Activated naive CD4-positive, alpha-beta T cell treated with anti-CD3 and anti-CD28 coated beads, Interleukin-2, amount 50 U/mL, for 72 hours (primary cell): ENCODE measurements at regions not wholly inside any gene's neighbourhood (a gene's known extent, or its start where the extent isn't known, plus 50 kb on each side); places are given as distances from the start of the nearest gene placed in this dataset.

Source experiments
- ATAC-seq, 2 donors: fragments of 150-1000 bp; cut with Tn5 transposase; 2 replicates each; pipeline ENCODE4 v1.10.0; 2021; ENCODE audit warnings: mild to moderate bottlenecking in 2 of 2, moderate library complexity in 2 of 2
- DNase-seq, 2 donors: peaks; one replicate each; pipeline ENCODE4 v3.0.0; 2021 to 2022; ENCODE audit warnings: low spot score in 2 of 2
- H3K27ac Mint-ChIP-seq, 2 donors: one replicate each; pipeline ENCODE4 v1.8.0; 2022; ENCODE audit warnings: mild to moderate bottlenecking in 2 of 2, mixed read lengths in 2 of 2
- H3K36me3 Mint-ChIP-seq, 2 donors: one replicate each; pipeline ENCODE4 v1.8.0; 2022; ENCODE audit warnings: mixed read lengths in 2 of 2
- H3K9me3 Mint-ChIP-seq, 2 donors: one replicate each; pipeline ENCODE4 v1.8.0; 2022; ENCODE audit warnings: mixed read lengths in 2 of 2

DNA sequence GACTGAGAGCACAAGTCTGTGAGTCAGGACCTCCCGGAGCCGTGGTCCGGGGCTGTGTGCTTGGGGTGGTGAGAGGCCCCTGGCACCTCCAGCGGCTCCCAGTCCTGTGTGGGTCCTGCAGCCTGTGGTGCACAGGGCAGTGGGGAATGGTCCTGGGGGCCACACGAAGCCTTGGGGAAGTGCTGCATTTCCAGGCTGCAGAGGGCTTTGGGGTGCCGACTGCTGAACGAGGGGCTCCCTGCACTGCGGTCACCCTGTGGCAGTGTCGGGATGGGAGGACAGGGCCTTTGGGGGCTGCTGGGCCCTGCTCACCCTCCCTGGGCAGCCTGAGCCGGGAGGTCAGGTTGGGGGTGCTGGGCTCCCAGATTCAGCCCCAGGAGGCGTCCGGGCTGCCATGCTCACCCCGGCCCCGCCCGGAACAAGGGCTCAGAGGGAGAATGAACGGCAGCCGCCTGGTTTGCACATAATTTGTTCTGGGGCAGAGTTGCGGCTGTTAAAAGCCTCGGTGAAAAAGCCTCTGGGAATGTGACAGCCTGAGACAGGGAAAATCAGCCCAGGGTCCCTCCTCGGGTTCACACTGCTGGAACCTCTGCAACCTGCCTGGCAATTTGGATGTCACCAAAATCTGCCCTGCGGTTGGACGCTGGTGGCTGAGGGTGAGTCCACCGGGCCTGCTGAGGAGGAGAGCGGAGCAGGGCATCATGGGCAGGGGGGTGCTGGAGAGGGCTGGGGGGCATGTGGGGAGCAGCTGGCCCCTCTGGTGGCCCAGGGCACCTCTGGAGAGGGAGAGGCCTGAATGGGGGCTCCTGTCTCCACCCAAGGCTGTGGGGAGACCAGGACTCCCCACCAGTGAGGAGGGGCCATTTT lies 109.2 kb downstream of the KIF26A start:
- DNase-seq (no peak), ATAC-seq (no peak)
- no peak overlapping the region for H3K27ac Mint-ChIP-seq
- peaks cover 0 to 8% of the 10 kb centered on the region in 2 donors for H3K36me3 Mint-ChIP-seq
- peaks cover 0 to 6% of the 10 kb centered on the region in 2 donors for H3K9me3 Mint-ChIP-seq

DNA sequence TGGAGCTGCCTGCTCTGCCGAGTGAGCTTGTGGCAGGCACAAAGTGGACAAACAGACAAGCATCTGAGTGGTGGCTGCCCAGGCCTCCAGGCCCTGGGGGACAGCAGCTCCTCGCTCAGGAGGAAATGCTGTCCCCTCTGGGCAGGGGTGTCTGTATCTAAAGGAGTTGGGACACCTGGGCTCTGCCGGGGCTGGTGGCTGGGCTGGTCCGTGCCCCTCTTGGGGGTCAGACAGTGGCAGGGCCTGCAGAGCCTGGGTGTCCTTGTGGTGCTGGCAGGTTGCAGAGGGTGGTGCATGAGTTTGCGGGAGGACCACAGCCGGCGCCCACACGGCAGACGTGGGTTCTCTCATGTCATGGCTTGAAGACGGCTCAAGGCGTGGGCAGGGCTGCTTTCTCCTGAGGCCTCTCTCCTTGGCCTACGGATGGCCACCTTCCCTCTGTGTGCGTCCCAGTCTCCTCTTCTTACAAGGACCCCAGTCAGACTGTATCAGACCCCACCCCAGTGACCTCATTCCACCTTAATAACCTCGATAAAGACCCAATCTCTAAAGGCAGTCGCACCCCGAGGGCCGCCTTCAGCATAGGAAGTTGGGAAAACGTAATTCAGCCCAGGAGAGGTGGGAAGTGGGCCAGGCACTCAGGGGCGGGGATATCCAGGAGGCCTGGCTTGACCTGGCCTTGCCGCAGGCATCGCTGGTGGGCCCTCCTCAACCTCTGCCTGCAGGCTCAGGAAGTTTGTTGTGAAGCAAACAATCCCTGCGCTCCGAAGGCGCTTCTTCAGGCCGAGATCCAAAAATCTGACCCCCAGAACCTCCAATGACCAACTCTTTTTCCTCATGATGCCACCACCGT lies 110.0 kb downstream of the KIF26A start:
- ATAC-seq: no peak
- no peak for DNase-seq
- Mint-ChIP-seq H3K27ac (no peak overlapping the region), H3K9me3 (peaks cover 0 to 6% of the 10 kb centered on the region in 2 donors), H3K36me3 (peaks cover 0 to 8% of the 10 kb centered on the region in 2 donors)

DNA sequence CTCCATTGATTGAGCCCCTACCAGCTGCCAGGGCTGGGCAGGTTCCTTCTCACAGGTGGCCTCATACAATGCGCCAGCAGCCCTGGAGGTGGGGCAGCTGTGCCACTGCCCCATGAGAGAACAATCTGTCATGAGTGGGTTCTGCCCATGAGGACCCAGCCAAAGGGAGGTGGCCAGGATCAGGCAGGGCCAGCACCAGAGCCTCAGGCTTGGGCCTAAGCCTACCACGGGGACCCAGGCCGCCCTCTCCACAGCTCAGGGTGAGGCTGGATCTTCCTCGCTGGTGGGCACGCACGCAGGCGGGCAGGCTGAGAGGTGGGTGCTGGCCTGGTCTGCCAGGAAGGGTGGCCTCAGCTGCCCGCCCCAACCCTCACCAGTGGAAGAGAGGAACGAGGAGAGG lies 110.7 kb downstream of the KIF26A start:
- Mint-ChIP-seq H3K27ac (no peak overlapping the region), H3K9me3 (peaks cover 0 to 6% of the 10 kb centered on the region in 2 donors), H3K36me3 (peaks cover 0 to 8% of the 10 kb centered on the region in 2 donors)
- DNase-seq (no peak), ATAC-seq (no peak)

DNA sequence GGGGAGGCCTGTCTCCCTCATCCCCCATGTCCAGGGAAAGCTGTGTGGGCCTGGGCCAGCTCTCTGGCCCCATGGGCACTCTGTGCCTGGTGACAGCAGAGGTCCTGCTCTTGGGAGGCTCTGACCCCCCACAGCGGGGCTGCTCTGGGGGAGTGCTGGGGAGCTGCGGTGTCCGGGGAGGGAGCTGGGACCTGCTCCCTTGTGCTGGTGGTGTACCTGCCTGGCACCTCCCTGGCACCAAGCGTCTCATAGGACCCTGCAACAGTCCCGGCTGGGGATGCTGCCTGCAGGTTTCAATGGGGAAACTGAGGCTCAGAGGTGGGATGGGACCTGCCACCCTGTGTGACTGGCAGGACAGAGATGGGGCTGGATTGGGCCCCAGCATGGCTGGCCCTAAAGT lies 111.3 kb downstream of the KIF26A start:
- no peak for ATAC-seq

DNA sequence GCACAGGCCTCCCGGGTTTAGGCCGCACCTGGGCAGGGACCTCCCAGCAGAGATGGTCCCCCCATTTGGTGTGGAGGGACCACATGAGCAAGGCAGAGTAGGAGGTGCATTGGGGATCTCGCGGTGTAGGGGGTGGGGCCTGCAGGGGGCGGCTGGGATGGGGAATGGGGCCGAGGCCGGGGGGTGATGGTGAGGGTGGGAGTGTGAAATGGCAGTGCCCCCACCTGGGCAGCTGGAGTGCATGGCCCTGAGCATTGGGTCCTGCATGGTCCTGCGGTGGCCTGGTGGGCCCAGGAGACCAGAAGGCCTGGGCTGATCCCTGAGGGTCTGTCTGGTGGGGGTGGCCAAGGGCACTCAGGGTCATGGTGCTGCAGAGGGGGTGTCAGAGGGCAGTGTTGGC lies 111.8 kb downstream of the KIF26A start:
- Mint-ChIP-seq H3K36me3 (peaks cover 0 to 8% of the 10 kb centered on the region in 2 donors), H3K9me3 (peaks cover 0 to 6% of the 10 kb centered on the region in 2 donors), H3K27ac (no peak overlapping the region)
- DNase-seq (no peak), ATAC-seq (no peak)

More for the DNA sequence above, 111.3 kb downstream of the KIF26A start:
- peaks cover 0 to 8% of the 10 kb centered on the region in 2 donors for H3K36me3 Mint-ChIP-seq
- peak overlapping the region in 1 of 2 donors; percentile 72 for H3K27ac Mint-ChIP-seq
- no peak for DNase-seq
- H3K9me3 Mint-ChIP-seq: peaks cover 0 to 6% of the 10 kb centered on the region in 2 donors

DNA sequence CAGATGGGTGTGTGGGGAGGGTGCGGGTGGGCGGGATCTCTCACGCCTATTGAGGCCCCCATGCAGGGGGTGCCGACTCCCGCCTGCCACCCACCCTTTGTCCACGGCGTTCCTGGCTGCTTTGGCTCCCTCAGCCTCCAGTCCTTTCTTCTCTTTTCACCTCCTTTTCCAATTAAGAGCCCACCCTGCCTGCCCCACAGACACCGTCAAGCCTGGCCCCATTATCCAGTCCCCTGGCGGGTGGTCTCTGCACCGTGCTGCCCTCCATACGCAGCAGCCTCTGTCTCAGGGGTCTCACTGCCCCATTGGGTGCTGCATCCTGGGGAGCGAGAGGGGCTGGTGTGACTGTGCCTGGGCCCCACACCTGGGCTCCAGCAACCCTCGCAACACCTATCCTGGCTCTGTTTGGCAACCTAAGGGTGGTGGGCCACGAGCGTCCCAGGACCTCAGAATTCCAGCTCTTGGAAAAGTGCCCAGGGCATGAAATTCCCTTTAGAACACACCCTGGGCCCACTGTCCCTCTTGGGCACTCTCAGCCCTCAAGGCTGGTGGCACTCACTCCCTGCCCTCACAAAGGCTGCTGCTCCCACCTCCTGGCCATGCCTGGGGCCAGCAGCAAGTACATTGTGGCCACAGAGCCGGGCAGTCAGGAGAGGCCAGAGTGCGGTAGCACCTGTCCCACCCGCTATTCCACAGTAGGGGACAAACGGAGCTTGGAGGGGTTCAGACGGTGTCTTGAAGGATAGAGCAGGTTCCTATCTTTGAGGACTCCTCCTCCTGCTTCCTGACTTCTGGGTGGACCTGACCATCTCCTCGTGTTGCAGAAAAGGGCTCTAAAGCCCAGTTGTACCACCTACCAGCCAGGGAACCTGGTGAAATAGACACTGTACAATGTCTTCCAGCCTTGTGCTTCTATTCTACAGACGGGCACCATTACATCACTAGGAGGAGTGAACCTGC lies 114.1 kb downstream of the KIF26A start:
- Mint-ChIP-seq H3K27ac (no peak overlapping the region), H3K36me3 (peaks cover 0 to 8% of the 10 kb centered on the region in 2 donors), H3K9me3 (peaks cover 0 to 6% of the 10 kb centered on the region in 2 donors)
- no peak for DNase-seq
- ATAC-seq: no peak

DNA sequence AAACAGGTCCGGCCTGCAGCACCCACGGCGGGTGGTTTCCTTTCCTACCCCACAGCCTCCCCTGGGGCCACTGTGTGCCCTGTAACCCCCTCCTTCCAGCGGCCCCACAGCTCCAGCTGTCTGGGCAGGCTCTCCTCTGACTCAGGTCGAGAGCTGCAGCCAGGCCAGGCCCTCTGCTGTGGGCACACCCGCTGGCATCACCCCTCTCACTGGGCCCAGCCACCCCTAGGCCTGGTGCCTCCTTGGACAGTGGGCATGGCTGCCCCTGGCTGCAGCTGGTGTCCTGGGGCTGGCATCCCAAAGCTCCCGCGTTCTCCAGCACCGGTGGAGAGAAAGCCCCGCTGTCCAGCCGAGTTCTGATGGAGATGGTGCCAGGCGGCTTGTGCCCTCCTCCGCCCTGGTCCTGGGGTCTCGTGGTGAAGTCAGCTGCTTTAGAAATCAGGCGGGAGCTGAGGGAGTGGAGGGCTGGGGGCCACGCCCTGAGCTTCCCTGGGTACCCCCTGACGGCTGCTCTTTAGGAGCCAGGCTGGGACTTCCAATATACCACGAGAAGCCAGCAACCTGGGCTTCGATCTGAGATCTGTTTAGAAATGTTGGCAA lies 114.9 kb downstream of the KIF26A start:
- peaks cover 0 to 8% of the 10 kb centered on the region in 2 donors for H3K36me3 Mint-ChIP-seq
- H3K27ac Mint-ChIP-seq: no peak overlapping the region
- H3K9me3 Mint-ChIP-seq: peaks cover 0 to 6% of the 10 kb centered on the region in 2 donors
- DNase-seq (no peak), ATAC-seq (no peak)

DNA sequence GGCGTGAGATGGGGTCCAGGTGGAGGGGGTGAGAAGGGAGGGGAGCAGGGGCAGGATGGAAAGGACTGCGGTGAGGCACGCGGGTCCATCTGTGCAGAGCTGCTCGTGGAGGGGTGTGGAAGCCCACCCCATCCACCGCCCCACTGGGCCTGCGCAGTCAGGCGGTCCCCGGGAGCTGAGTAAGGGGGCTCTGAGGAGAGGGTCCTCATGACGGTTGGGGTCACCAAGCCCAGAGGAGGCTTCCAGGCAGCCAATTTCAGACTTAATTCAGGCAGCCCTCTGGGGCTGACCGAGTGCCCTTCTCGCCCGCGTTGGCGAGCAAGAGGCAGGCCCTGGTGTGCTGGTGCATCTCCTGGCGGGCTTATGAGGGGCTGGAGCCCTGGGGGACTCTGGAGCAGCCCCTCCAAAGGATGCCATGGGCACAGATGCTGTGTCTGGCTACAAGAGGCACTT lies 115.5 kb downstream of the KIF26A start:
- peaks cover 0 to 6% of the 10 kb centered on the region in 2 donors for H3K9me3 Mint-ChIP-seq
- no peak for ATAC-seq
- no peak overlapping the region for H3K27ac Mint-ChIP-seq
- no peak for DNase-seq
- peaks cover 0 to 8% of the 10 kb centered on the region in 2 donors for H3K36me3 Mint-ChIP-seq

DNA sequence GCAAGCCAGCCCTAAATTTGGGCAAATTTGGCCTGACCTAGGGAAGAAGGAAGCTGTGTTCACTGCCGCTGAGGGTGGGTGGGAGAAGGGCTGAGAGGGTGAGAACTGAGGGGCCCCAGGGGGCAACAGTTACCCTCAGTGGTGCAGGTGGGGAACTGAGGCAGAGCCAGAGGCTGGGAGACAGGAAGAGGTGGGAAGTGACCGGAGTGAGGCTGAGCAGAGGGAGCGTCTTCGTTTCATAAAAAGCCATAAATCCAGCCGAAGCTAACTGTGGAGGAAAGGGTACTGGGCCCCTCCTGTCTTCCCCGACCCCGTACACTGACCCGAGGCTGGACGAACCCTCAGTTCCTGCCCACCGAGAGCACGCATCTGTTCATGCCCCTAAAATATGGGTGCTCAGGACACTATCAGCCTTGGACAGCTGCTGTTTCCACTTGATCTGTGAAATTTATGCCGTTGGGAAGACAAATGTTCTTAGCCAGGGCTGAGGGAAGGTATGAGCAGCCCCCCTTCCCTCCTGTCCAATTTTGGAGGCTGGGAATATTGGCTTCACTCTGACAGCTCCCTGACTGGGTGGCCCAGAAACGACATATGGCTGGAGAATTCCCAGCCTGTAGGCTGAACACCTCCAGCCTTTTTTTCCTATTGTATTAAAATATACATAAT lies 116.5 kb downstream of the KIF26A start:
- Mint-ChIP-seq H3K27ac (no peak overlapping the region), H3K36me3 (peaks cover 0 to 8% of the 10 kb centered on the region in 2 donors), H3K9me3 (peaks cover 0 to 6% of the 10 kb centered on the region in 2 donors)
- no peak for DNase-seq
- no peak for ATAC-seq

DNA sequence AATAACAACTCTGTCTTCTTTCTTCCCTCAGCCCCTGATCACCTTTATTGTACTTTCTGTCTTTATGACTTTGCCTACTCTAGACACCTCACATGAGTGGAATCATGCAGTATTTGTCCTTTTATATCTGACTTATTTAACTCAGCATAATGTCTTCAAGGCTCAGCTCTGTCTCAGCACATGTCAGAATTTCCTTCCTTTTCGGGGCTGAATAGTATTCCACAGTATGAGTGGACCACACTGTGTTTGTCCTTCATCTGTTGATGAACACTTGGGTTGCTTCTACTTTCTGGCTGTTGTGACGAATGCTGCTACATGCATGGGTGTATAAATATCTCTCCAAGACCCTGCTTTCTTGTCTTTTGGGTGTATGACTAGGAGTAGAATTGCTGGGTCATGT lies 117.6 kb downstream of the KIF26A start:
- ATAC-seq (no peak), DNase-seq (no peak)
- Mint-ChIP-seq H3K27ac (no peak overlapping the region), H3K36me3 (peaks cover 0 to 8% of the 10 kb centered on the region in 2 donors), H3K9me3 (peaks cover 3 to 11% of the 10 kb centered on the region in 2 donors)

DNA sequence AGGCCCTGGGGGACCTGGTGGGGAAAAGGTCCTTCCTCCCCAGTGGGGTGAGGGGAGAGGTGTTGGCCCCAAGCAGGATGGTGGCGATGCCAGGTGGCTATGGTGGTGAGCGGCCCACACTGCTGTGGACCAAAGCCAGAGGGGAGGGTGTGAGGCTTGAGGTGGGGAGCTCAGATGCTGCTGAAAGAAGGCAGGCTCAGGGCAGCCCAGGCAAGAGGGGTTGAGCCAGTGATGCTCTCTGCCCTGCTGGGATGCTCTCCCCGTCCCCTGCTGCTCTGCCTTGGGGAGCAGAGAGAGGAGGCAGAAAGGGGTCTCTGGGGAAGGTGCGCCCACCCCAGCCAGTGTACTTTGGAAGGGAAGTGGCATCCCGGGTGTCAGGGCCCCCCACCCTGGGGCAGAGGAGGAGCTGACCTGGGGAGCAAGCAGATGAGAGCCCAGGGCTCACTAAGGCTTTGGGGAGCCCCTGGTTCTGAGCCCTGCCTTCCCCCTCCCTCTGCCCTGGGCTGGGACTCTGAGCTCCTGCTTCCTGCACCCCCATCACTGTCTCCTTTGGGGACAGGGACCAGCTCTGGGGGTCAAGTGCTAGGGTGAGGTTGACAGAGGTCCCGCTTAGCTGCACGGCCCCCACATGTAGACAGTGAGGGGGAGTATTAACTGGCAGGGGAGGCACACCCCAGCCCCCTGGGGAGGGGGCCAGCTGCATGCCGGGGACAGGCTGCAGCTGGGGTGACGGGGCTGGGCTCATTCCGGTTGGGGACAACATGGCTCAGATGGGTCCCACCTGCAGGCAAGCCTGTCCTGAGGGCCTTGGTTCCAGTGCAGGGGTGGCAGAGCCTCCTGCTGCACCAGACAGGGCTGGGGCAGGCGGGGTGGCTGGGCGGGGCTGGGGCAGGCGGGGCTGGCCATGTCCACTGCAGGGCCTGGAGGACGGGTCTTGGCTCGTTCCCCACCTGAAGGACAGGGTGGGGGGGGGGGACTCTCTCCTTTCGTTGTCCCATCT lies 124.4 kb downstream of the KIF26A start:
- DNase-seq (peak in 1 of 2 donors; percentile 11), ATAC-seq (no peak)
- Mint-ChIP-seq H3K9me3 (peaks cover 5 to 8% of the 10 kb centered on the region in 2 donors), H3K27ac (peak overlapping the region in 1 of 2 donors; percentile 26), H3K36me3 (no peaks in the 10 kb centered on the region)

DNA sequence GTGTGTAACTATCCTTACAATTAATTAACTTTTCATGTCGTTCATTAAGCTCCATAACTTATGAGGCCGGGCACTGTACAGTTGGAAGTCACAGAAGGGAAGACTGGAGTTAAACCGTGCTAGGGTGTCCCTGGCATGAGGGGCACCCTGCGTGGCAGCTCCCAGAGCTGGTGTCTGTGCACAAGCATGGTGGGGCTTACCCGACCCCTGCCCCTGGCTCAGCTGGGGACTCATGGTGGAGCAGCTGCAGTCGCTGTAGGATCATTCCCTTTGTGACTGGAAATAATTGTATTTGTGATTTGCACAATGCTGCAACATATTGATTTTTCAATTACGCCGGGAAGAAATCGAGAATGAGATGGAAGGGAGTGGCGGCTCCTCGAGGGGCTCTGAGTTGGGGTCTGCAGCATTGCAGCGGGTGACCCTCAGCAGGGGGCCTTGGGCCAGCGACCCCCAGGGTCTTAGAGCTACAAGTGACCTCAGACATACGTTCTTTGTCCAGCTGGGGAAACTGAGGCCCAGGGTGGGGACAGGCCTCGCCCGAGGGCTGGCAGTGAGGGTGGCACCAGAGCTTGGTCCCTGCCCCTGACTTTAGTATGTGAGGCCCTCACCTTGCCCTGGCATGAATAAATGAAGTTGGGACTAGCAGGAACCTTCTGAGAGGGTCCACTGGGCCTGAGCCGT lies 125.4 kb downstream of the KIF26A start:
- peak overlapping the region in 1 of 2 donors; percentile 65 for H3K27ac Mint-ChIP-seq
- H3K36me3 Mint-ChIP-seq: no peaks in the 10 kb centered on the region
- ATAC-seq (no peak), DNase-seq (peak in 1 of 2 donors; percentile 35)
- H3K9me3 Mint-ChIP-seq: peaks cover 5 to 8% of the 10 kb centered on the region in 2 donors

DNA sequence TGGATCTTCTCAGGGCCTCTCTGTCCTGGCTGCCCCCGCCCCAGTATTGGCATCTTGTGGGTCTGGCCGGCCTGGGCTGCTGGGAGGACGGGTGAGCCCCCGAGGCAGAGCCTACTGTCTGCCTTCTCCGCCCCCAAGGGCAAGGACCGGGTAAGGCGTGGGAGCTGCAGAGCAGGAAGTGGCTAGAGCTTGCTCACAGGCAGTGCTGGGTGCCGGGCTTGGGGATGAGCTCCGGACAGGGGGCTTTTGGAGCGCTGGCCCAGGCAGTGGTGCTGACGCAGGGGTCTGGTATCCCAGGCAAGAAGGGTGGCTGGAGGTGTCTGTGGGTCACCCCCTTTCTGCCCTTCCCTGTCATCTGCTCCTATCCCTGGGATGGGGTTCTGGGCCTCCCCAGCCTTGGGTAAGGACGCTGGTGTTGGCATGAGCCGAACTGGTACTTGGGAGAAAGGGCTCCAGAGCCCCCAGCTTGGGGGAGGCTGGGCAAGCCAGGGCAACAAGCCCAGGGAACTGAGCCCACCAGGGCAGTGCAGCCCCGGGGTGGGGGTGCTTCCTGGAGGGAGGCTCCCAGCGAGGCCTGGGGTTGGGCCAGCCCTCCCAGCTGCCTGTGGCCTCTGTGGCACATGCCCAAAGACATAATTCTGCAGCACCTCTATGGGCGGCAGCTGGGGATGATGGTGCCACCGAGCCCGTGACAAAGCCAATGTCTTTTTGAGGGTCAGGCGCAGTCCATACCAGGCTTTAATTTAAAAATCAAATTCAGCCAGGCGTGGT lies 126.3 kb downstream of the KIF26A start:
- DNase-seq (no peak), ATAC-seq (no peak)
- Mint-ChIP-seq H3K27ac (no peak overlapping the region), H3K36me3 (no peaks in the 10 kb centered on the region), H3K9me3 (peaks cover 5 to 8% of the 10 kb centered on the region in 2 donors)
